Gastrocnemius medialis (tissue), 4 donors: ENCODE measurements at regions not wholly inside any gene's neighbourhood (a gene's known extent, or its start where the extent isn't known, plus 50 kb on each side); places are given as distances from the start of the nearest gene placed in this dataset.
A peak's percentile ranks its signal among the peaks of the same experiment; 100 is the strongest.

Experiments used
- ATAC-seq, 2 donors: fragments of 150-250 bp; one replicate each; pipeline ENCODE4 v1.9.1; 2016
- DNase-seq, 2 donors: peaks; one replicate each; pipeline ENCODE4 v3.0.0-alpha.2; 2019
- H3K27ac ChIP-seq, 4 donors: fragments of 200-600 bp; sonication (generic); 1 replicate in 1 of 4; 2 replicates in 3 of 4; pipeline ENCODE4 v1.5.1; 2016 to 2018; ENCODE audit warnings: mild to moderate bottlenecking in 2 of 4, moderate library complexity in 1 of 4
- H3K27me3 ChIP-seq, 3 donors: fragments of 200-600 bp; sonication (generic) in 2 of 3; 1 replicate in 1 of 3; 2 replicates in 2 of 3; pipeline versions ENCODE4 v1.5.1 to v1.6.0; 2016 to 2019; ENCODE audit warnings: mild to moderate bottlenecking in 1 of 3, moderate library complexity in 1 of 3
- H3K36me3 ChIP-seq, 2 donors: fragments of 200-600 bp; sonication (generic) in 1 of 2; one replicate each; pipeline ENCODE4 v1.5.1; 2017 to 2018
- H3K4me1 ChIP-seq, 2 donors: fragments of 200-600 bp; sonication (generic) in 1 of 2; one replicate each; pipeline ENCODE4 v1.5.1; 2016 to 2017; ENCODE audit warnings: mild to moderate bottlenecking in 2 of 2
- H3K4me3 ChIP-seq, 4 donors: fragments of 200-600 bp; sonication (generic) in 3 of 4; 1 replicate in 1 of 4; 2 replicates in 3 of 4; pipeline ENCODE4 v1.5.1; 2016 to 2019; ENCODE audit warnings: mild to moderate bottlenecking in 2 of 4
- H3K9me3 ChIP-seq, 3 donors: fragments of 200-600 bp; sonication (generic) in 2 of 3; 1 replicate in 1 of 3; 2 replicates in 2 of 3; pipeline ENCODE4 v1.5.1; 2016 to 2019
- POLR2A ChIP-seq, 2 donors: fragments of 450-650 bp; IDR thresholded peaks; one replicate each; pipeline ENCODE4 v1.6.1; 2017; ENCODE audit warnings: antibody characterized with exemption in 2 of 2, mild to moderate bottlenecking in 2 of 2, moderate library complexity in 2 of 2
- in situ Hi-C, 4 donors: fragments of 200-750 bp; cut with MboI; loops; one replicate each; pipeline versions ENCODE4 v1.15.0 to v1.8.0; 2017; ENCODE audit warnings: low sequenced_read_pairs in 4 of 4
- intact Hi-C: fragments of 100-400 bp; cut with DNase I; formaldehyde crosslinking; loops from one replicate; pipeline ENCODE4 v1.15.1; 2023; ENCODE audit warnings: low total_unique reads
- TF ChIP-seq, protein P1 (sequence below), 5 experiments: fragments of 450-650 bp in 3 of 5; fragments of 200-600 bp in 2 of 5; sonication (generic) in 2 of 5; IDR thresholded peaks in 4 of 5; conservative IDR thresholded peaks in 1 of 5; 1 replicate in 4 of 5; 2 replicates in 1 of 5; pipeline ENCODE4 v1.5.1; 2016 to 2019; ENCODE audit warnings: antibody characterized with exemption in 5 of 5, mild to moderate bottlenecking in 3 of 5, moderate library complexity in 3 of 5

DNA sequence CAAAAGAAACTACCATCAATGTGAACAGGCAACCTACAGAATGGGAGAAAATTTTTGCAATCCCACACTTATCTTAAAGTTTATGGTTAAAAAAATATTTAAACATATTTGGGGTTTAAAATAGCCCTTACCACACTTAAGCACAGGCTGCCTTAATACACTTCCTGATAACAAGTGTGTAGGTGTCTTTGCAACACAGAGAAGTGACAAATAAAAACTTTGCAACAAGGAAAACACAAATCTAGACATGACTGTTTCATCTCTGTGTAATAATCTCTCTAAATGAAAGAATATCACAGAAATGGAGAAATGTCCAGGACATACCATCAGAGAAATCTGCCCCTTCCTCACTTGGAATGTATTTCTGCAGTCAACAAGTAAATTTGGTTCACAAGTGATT, 464.1 kb upstream of the ARHGEF26 start:
- ATAC-seq (no peak), DNase-seq (no peak)
- no peak overlapping the region for H3K27ac ChIP-seq
- H3K27me3 ChIP-seq, result no peaks in the 10 kb centered on the region
- H3K4me1 ChIP-seq, result no peaks in the 10 kb centered on the region
- TF ChIP-seq, protein P1, sequence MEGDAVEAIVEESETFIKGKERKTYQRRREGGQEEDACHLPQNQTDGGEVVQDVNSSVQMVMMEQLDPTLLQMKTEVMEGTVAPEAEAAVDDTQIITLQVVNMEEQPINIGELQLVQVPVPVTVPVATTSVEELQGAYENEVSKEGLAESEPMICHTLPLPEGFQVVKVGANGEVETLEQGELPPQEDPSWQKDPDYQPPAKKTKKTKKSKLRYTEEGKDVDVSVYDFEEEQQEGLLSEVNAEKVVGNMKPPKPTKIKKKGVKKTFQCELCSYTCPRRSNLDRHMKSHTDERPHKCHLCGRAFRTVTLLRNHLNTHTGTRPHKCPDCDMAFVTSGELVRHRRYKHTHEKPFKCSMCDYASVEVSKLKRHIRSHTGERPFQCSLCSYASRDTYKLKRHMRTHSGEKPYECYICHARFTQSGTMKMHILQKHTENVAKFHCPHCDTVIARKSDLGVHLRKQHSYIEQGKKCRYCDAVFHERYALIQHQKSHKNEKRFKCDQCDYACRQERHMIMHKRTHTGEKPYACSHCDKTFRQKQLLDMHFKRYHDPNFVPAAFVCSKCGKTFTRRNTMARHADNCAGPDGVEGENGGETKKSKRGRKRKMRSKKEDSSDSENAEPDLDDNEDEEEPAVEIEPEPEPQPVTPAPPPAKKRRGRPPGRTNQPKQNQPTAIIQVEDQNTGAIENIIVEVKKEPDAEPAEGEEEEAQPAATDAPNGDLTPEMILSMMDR (IDR thresholded peaks at IDR 0.05 in 4 of 5, conservative IDR thresholded peaks at IDR 0.05 in 1 of 5), result no peak
- TF ChIP-seq POLR2A (IDR thresholded peaks at IDR 0.05), result no peak
- in situ Hi-C loops, result no loop called here
- no peak overlapping the region for H3K4me3 ChIP-seq
- intact Hi-C loops, result no loop called here
- H3K36me3 ChIP-seq, result no peaks in the 10 kb centered on the region
- H3K9me3 ChIP-seq, result no peaks in the 10 kb centered on the region

DNA sequence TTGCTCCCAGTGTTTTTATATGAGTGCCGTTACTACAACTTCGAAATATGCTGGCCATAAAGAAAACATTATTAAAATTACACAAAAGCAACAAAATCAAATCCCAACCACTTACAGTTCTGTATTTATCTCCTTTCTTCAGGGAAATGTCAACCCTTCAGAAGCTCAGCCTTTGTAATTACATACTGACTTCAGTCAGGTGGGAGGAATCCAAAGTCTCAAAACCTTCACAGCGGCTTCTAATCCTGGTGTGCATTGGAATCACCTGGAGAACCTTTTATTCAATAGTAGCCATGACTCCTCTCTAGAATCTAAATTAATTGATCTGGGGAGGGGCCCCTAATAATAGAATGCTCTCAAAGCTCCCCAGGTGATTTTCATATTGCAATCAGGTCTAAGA, 463.7 kb upstream of the ARHGEF26 start:
- no peaks in the 10 kb centered on the region for H3K4me1 ChIP-seq
- no peaks in the 10 kb centered on the region for H3K27me3 ChIP-seq
- ATAC-seq (no peak), DNase-seq (no peak)
- no peaks in the 10 kb centered on the region for H3K36me3 ChIP-seq
- no peaks in the 10 kb centered on the region for H3K9me3 ChIP-seq
- intact Hi-C loops (no loop called here), in situ Hi-C loops (no loop called here)
- TF ChIP-seq, protein P1 (IDR thresholded peaks at IDR 0.05 in 4 of 5, conservative IDR thresholded peaks at IDR 0.05 in 1 of 5), result no peak
- TF ChIP-seq POLR2A (IDR thresholded peaks at IDR 0.05), result no peak
- H3K4me3 ChIP-seq, result no peak overlapping the region
- no peak overlapping the region for H3K27ac ChIP-seq

DNA sequence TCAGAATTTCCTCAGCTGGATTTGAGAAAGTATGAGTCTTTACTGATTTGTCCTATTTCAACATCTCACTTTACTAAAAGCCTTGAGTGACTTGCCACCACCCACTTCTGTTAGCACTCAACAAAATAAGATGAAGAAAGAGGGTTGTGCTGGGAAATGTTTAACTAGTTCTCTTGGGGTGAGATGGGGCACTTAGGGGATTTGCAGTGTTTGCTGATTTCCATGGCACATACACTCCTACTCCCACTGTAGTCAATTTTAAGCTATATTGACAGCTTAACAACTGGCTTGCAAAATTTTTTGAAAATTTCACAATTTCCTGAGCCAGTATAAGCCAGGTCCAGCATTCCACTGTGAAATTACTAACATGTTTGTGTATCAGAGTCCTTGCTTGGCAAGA, 463.1 kb upstream of the ARHGEF26 start:
- DNase-seq (peak in 1 of 2 donors; percentile 24), ATAC-seq (peak; percentile 50 to 75)
- Histone ChIP-seq H3K27me3 (no peaks in the 10 kb centered on the region), H3K4me3 (no peak overlapping the region), H3K4me1 (no peaks in the 10 kb centered on the region), H3K9me3 (no peaks in the 10 kb centered on the region), H3K27ac (no peak overlapping the region), H3K36me3 (no peaks in the 10 kb centered on the region)
- in situ Hi-C loops, result no loop called here
- intact Hi-C loops, result no loop called here
- TF ChIP-seq, protein P1 (IDR thresholded peaks at IDR 0.05 in 4 of 5, conservative IDR thresholded peaks at IDR 0.05 in 1 of 5), result no peak
- TF ChIP-seq POLR2A (IDR thresholded peaks at IDR 0.05), result no peak

GRCh38 chr3:153666991-153667740, 454.0 kb upstream of the ARHGEF26 start:
- H3K36me3 ChIP-seq, result no peaks in the 10 kb centered on the region
- H3K9me3 ChIP-seq, result no peaks in the 10 kb centered on the region
- no peaks in the 10 kb centered on the region for H3K4me1 ChIP-seq
- no peak overlapping the region for H3K27ac ChIP-seq
- no peak for DNase-seq
- no peak for ATAC-seq
- H3K4me3 ChIP-seq, result no peak overlapping the region
- H3K27me3 ChIP-seq, result no peaks in the 10 kb centered on the region
- in situ Hi-C loops, result no loop called here
- intact Hi-C loops, result no loop called here
- no peak for TF ChIP-seq POLR2A (IDR thresholded peaks at IDR 0.05)
- TF ChIP-seq, protein P1 (IDR thresholded peaks at IDR 0.05 in 4 of 5, conservative IDR thresholded peaks at IDR 0.05 in 1 of 5), result no peak

- no peak for ATAC-seq
- Histone ChIP-seq H3K27ac (no peak overlapping the region), H3K9me3 (no peaks in the 10 kb centered on the region), H3K4me3 (no peak overlapping the region), H3K4me1 (no peaks in the 10 kb centered on the region), H3K27me3 (no peaks in the 10 kb centered on the region), H3K36me3 (no peaks in the 10 kb centered on the region)
- TF ChIP-seq, protein P1 (IDR thresholded peaks at IDR 0.05 in 4 of 5, conservative IDR thresholded peaks at IDR 0.05 in 1 of 5), result no peak
- TF ChIP-seq POLR2A (IDR thresholded peaks at IDR 0.05), result no peak
- in situ Hi-C loops (no loop called here), intact Hi-C loops (no loop called here)
- no peak for DNase-seq
Measured at GRCh38 chr3:153669527-153669926, 451.7 kb upstream of the ARHGEF26 start.
